SK-N-SH (cell line): ENCODE measurements at regions not wholly inside any gene's neighbourhood (a gene's known extent, or its start where the extent isn't known, plus 50 kb on each side); places are given as distances from the start of the nearest gene placed in this dataset.

Experiments
- CTCF ChIP-seq: fragments of 200-600 bp; sonication (generic); IDR thresholded peaks from 2 replicates; pipeline ENCODE4 v1.6.1; 2017; ENCODE audit warnings: antibody characterized with exemption, mild to moderate bottlenecking, moderate library complexity
- EZH2phosphoT487 ChIP-seq: fragments of 200-600 bp; sonication (generic); IDR thresholded peaks from 2 replicates; pipeline ENCODE4 v1.6.1; 2017; ENCODE audit warnings: low read depth, mixed run types, mild to moderate bottlenecking, antibody characterized with exemption, moderate library complexity, borderline replicate concordance
- FOXJ3 ChIP-seq: sonication (generic); formaldehyde crosslinking; IDR thresholded peaks from 2 replicates; pipeline ENCODE4 v1.5.1; 2020; ENCODE audit warnings: mild to moderate bottlenecking, missing genetic modification reagents
- IRF3 ChIP-seq: fragments of 150-350 bp; IDR thresholded peaks from 2 replicates; pipeline ENCODE4 v1.6.1; 2016; ENCODE audit warnings: mild to moderate bottlenecking, low read depth, low read length
- JUND ChIP-seq: IDR thresholded peaks from 2 replicates; pipeline ENCODE4 v1.4.0; 2012
- MEF2A ChIP-seq: IDR thresholded peaks from 2 replicates; pipeline ENCODE4 v1.4.0; 2012; ENCODE audit warnings: low read depth, borderline replicate concordance
- POLR2AphosphoS5 ChIP-seq: IDR thresholded peaks from 2 replicates; pipeline ENCODE4 v1.6.1; 2012; ENCODE audit warnings: low read depth, low read length
- REST ChIP-seq: IDR thresholded peaks from 2 replicates; pipeline ENCODE4 v1.6.1; 2012; ENCODE audit warnings: mild to moderate bottlenecking, low read depth, low read length, moderate library complexity
- SMC3 ChIP-seq: IDR thresholded peaks from 2 replicates; pipeline ENCODE4 v1.6.1; 2012; ENCODE audit warnings: low read depth, low read length, improper control_type of control experiment
- TCF12 ChIP-seq: IDR thresholded peaks from 2 replicates; pipeline ENCODE4 v1.4.0; 2012
- TEAD4 ChIP-seq: IDR thresholded peaks from 2 replicates; pipeline ENCODE4 v1.4.0; 2012; ENCODE audit warnings: mild to moderate bottlenecking, borderline replicate concordance; ENCODE audit not compliant: insufficient read depth

- TF ChIP-seq CTCF (no peak), REST (no peak), TEAD4 (no peak), JUND (no peak), SMC3 (no peak), POLR2AphosphoS5 (no peak), EZH2phosphoT487 (no peak), MEF2A (no peak), TCF12 (no peak), IRF3 (no peak), FOXJ3 (CRISPR knock-in tag) (no peak)
These were observed 1675.4 kb downstream of the DPP10 start for GRCh38 chr2:116117845-116118244.
